ENCODE measurements at regions not wholly inside any gene's neighbourhood (a gene's known extent, or its start where the extent isn't known, plus 50 kb on each side); places are given as distances from the start of the nearest gene placed in this dataset.
"Not testable (repeated sequence)": the region's sequence is repeated elsewhere in the genome, so short reads cannot be mapped to it uniquely, and the experiment has no call there.

GRCh38 chr5:99032234-99033013, 103.6 kb upstream of the CHD1 start:
- in situ Hi-C loops (cut with MboI; ENCODE audit: low sequenced_read_pairs), result no loop called here

- in situ Hi-C loops (cut with MboI; ENCODE audit: low sequenced_read_pairs), result no loop called here
Observed at GRCh38 chr5:99030906-99031440, 102.2 kb upstream of the CHD1 start.

- in situ Hi-C loops (cut with MboI; ENCODE audit: low sequenced_read_pairs), result loop anchor here (10.0 kb wide), 1 partner anchor 124 kb away; no protein-coding TSS in a partner anchor
Observed at GRCh38 chr5:99029172-99029571, 100.4 kb upstream of the CHD1 start.

GRCh38 chr5:99028170-99028569, 99.4 kb upstream of the CHD1 start:
- in situ Hi-C loops (cut with MboI; ENCODE audit: low sequenced_read_pairs), result loop anchor here (10.0 kb wide), 1 partner anchor 123 kb away; no protein-coding TSS in a partner anchor

- in situ Hi-C loops (cut with MboI; ENCODE audit: low sequenced_read_pairs), result loop anchor here (10.0 kb wide), 1 partner anchor 121 kb away; no protein-coding TSS in a partner anchor
Observed at GRCh38 chr5:99025298-99026045, 96.7 kb upstream of the CHD1 start.

- in situ Hi-C loops (cut with MboI; ENCODE audit: low sequenced_read_pairs), result loop anchor here (10.0 kb wide), 1 partner anchor 119 kb away; no protein-coding TSS in a partner anchor
Observed at GRCh38 chr5:99023330-99023729, 94.5 kb upstream of the CHD1 start.

GRCh38 chr5:99022250-99022649, 93.4 kb upstream of the CHD1 start:
- in situ Hi-C loops (cut with MboI; ENCODE audit: low sequenced_read_pairs), result loop anchor here (10.0 kb wide), 1 partner anchor 117 kb away; no protein-coding TSS in a partner anchor

GRCh38 chr5:99020698-99021048, 91.9 kb upstream of the CHD1 start:
- in situ Hi-C loops (cut with MboI; ENCODE audit: low sequenced_read_pairs), result loop anchor here (10.0 kb wide), 1 partner anchor 116 kb away; no protein-coding TSS in a partner anchor

- in situ Hi-C loops (cut with MboI; ENCODE audit: low sequenced_read_pairs), result loop anchor here (10.0 kb wide), 1 partner anchor 115 kb away; no protein-coding TSS in a partner anchor
Observed at GRCh38 chr5:99019812-99020697, 91.2 kb upstream of the CHD1 start.

GRCh38 chr5:99019254-99019653, 90.4 kb upstream of the CHD1 start:
- in situ Hi-C loops (cut with MboI; ENCODE audit: low sequenced_read_pairs), result no loop called here

GRCh38 chr5:99010294-99010693, 81.5 kb upstream of the CHD1 start:
- in situ Hi-C loops (cut with MboI; ENCODE audit: low sequenced_read_pairs), result no loop called here

GRCh38 chr5:99008009-99008408, 79.2 kb upstream of the CHD1 start:
- in situ Hi-C loops (cut with MboI; ENCODE audit: low sequenced_read_pairs), result not testable (repeated sequence)

GRCh38 chr5:99005506-99005905, 76.7 kb upstream of the CHD1 start:
- in situ Hi-C loops (cut with MboI; ENCODE audit: low sequenced_read_pairs), result no loop called here

- in situ Hi-C loops (cut with MboI; ENCODE audit: low sequenced_read_pairs), result no loop called here
Observed at GRCh38 chr5:99004960-99005359, 76.2 kb upstream of the CHD1 start.

- in situ Hi-C loops (cut with MboI; ENCODE audit: low sequenced_read_pairs), result no loop called here
Observed at GRCh38 chr5:99000876-99001275, 72.1 kb upstream of the CHD1 start.

- in situ Hi-C loops (cut with MboI; ENCODE audit: low sequenced_read_pairs), result no loop called here
Observed at GRCh38 chr5:99000221-99000620, 71.4 kb upstream of the CHD1 start.

- in situ Hi-C loops (cut with MboI; ENCODE audit: low sequenced_read_pairs), result no loop called here
Observed at GRCh38 chr5:98999631-99000030, 70.8 kb upstream of the CHD1 start.

- in situ Hi-C loops (cut with MboI; ENCODE audit: low sequenced_read_pairs), result no loop called here
Observed at GRCh38 chr5:98997000-98997399, 68.2 kb upstream of the CHD1 start.

GRCh38 chr5:98994611-98995010, 65.8 kb upstream of the CHD1 start:
- in situ Hi-C loops (cut with MboI; ENCODE audit: low sequenced_read_pairs), result no loop called here

GRCh38 chr5:98993512-98993911, 64.7 kb upstream of the CHD1 start:
- in situ Hi-C loops (cut with MboI; ENCODE audit: low sequenced_read_pairs), result no loop called here

- in situ Hi-C loops (cut with MboI; ENCODE audit: low sequenced_read_pairs), result no loop called here
Observed at GRCh38 chr5:98992552-98992951, 63.7 kb upstream of the CHD1 start.

All from HL-60/S4 treated with phorbol 12-myristate 13-acetate at 8.2 ng/mL for 4 days and 3 days (cell line).